IPS DF 6.9 (cell line): ENCODE measurements at regions not wholly inside any gene's neighbourhood (a gene's known extent, or its start where the extent isn't known, plus 50 kb on each side); places are given as distances from the start of the nearest gene placed in this dataset.
"Not testable (repeated sequence)": the region's sequence is repeated elsewhere in the genome, so short reads cannot be mapped to it uniquely, and the experiment has no call there.

Experiments used
- DNase-seq: peaks from one replicate; pipeline ENCODE4 v3.0.0-alpha.2; 2013; ENCODE audit warnings: low read depth, low spot score
- H3K27ac ChIP-seq: one replicate; pipeline ENCODE4 v1.5.1; 2013; ENCODE audit warnings: low read length, control low read depth
- H3K27me3 ChIP-seq: 2 replicates; pipeline ENCODE4 v1.6.1; 2013; ENCODE audit warnings: mild to moderate bottlenecking, low read length; ENCODE audit not compliant: control insufficient read depth, insufficient read depth
- H3K36me3 ChIP-seq: 2 replicates; pipeline ENCODE4 v1.6.1; 2013; ENCODE audit warnings: low read length; ENCODE audit not compliant: control insufficient read depth, insufficient read depth
- H3K4me1 ChIP-seq: 2 replicates; pipeline ENCODE4 v1.6.1; 2013; ENCODE audit warnings: low read length; ENCODE audit not compliant: control insufficient read depth, insufficient read depth
- H3K4me3 ChIP-seq: 2 replicates; pipeline ENCODE4 v1.5.1; 2013; ENCODE audit warnings: mild to moderate bottlenecking, low read length
- H3K9me3 ChIP-seq: 2 replicates; pipeline ENCODE4 v1.6.1; 2013; ENCODE audit warnings: low read length, inconsistent platforms; ENCODE audit not compliant: control insufficient read depth, insufficient read depth
- WGBS: extraction: QIAGEN DNeasy Blood & Tissue Kit; methylation state at CpG from one replicate; pipeline ENCODE4 v1.1.7; 2013; ENCODE audit warnings: mixed read lengths, missing lambda C conversion rate; ENCODE audit not compliant: insufficient read length, insufficient coverage; 5-methylcytosine and 5-hydroxymethylcytosine counted together

GRCh38 chr11:97516688-97517087, 1126.9 kb downstream of the JRKL start:
- H3K9me3 ChIP-seq: no peaks in the 10 kb centered on the region
- DNase-seq: no peak
- WGBS: no CpG with 5 or more reads among the region's 3 CpGs

GRCh38 chr11:97525273-97525672, 1135.5 kb downstream of the JRKL start:
- H3K9me3 ChIP-seq: no peaks in the 10 kb centered on the region
- H3K4me3 ChIP-seq: no peak overlapping the region
- H3K27ac ChIP-seq: no peak overlapping the region
- H3K36me3 ChIP-seq: no peaks in the 10 kb centered on the region
- H3K27me3 ChIP-seq: no peaks in the 10 kb centered on the region
- DNase-seq: no peak
- H3K4me1 ChIP-seq: no peaks in the 10 kb centered on the region
- no CpG with 5 or more reads among the region's 2 CpGs for WGBS

More at GRCh38 chr11:97516688-97517087, 1126.9 kb downstream of the JRKL start:
- Histone ChIP-seq H3K27me3 (no peaks in the 10 kb centered on the region), H3K27ac (no peak overlapping the region), H3K4me3 (no peak overlapping the region), H3K4me1 (no peaks in the 10 kb centered on the region), H3K36me3 (no peaks in the 10 kb centered on the region)

- Histone ChIP-seq H3K4me3 (no peak overlapping the region), H3K4me1 (no peaks in the 10 kb centered on the region), H3K27me3 (no peaks in the 10 kb centered on the region), H3K9me3 (no peaks in the 10 kb centered on the region), H3K36me3 (no peaks in the 10 kb centered on the region), H3K27ac (no peak overlapping the region)
- no CpG with 5 or more reads among the region's 14 CpGs for WGBS
- no peak for DNase-seq
Measured at GRCh38 chr11:97537407-97538150, 1147.8 kb downstream of the JRKL start.

- no peak overlapping the region for H3K4me3 ChIP-seq
Measured at GRCh38 chr11:97544431-97544830, 1154.6 kb downstream of the JRKL start.

GRCh38 chr11:97548280-97548679, 1158.5 kb downstream of the JRKL start:
- no peaks in the 10 kb centered on the region for H3K36me3 ChIP-seq
- DNase-seq: no peak
- H3K4me3 ChIP-seq: no peak overlapping the region
- no CpG with 5 or more reads among the region's 2 CpGs for whole genome bisulfite sequencing
- H3K9me3 ChIP-seq: no peaks in the 10 kb centered on the region
- H3K27me3 ChIP-seq: no peaks in the 10 kb centered on the region
- no peaks in the 10 kb centered on the region for H3K4me1 ChIP-seq
- no peak overlapping the region for H3K27ac ChIP-seq

More at GRCh38 chr11:97544431-97544830, 1154.6 kb downstream of the JRKL start:
- Histone ChIP-seq H3K27me3 (no peaks in the 10 kb centered on the region), H3K27ac (no peak overlapping the region), H3K4me1 (no peaks in the 10 kb centered on the region), H3K9me3 (no peaks in the 10 kb centered on the region), H3K36me3 (no peaks in the 10 kb centered on the region)
- no peak for DNase-seq

GRCh38 chr11:97557399-97557798, 1167.6 kb downstream of the JRKL start:
- Histone ChIP-seq H3K9me3 (no peaks in the 10 kb centered on the region), H3K4me3 (no peak overlapping the region), H3K4me1 (no peaks in the 10 kb centered on the region), H3K36me3 (no peaks in the 10 kb centered on the region), H3K27ac (no peak overlapping the region), H3K27me3 (no peaks in the 10 kb centered on the region)
- DNase-seq: no peak
- WGBS: no CpG with 5 or more reads among the region's 2 CpGs

GRCh38 chr11:97567801-97568200, 1178.0 kb downstream of the JRKL start:
- WGBS: no CpG with 5 or more reads among the region's 1 CpG
- H3K36me3 ChIP-seq: no peaks in the 10 kb centered on the region
- no peak overlapping the region for H3K27ac ChIP-seq
- no peaks in the 10 kb centered on the region for H3K9me3 ChIP-seq
- DNase-seq: no peak
- H3K27me3 ChIP-seq: no peaks in the 10 kb centered on the region
- no peaks in the 10 kb centered on the region for H3K4me1 ChIP-seq
- no peak overlapping the region for H3K4me3 ChIP-seq

- Histone ChIP-seq H3K36me3 (no peaks in the 10 kb centered on the region), H3K27me3 (no peaks in the 10 kb centered on the region), H3K4me1 (no peaks in the 10 kb centered on the region), H3K27ac (no peak overlapping the region), H3K4me3 (no peak overlapping the region), H3K9me3 (no peaks in the 10 kb centered on the region)
- no CpG with 5 or more reads among the region's 3 CpGs for WGBS
- DNase-seq: no peak
Measured at GRCh38 chr11:97570636-97571035, 1180.8 kb downstream of the JRKL start.

GRCh38 chr11:97573771-97574170, 1184.0 kb downstream of the JRKL start:
- WGBS: no CpG with 5 or more reads among the region's 6 CpGs
- H3K9me3 ChIP-seq, DNase-seq, H3K27ac ChIP-seq, H3K36me3 ChIP-seq, H3K27me3 ChIP-seq, H3K4me1 ChIP-seq, H3K4me3 ChIP-seq: not testable (repeated sequence)

GRCh38 chr11:97574976-97575665, 1185.3 kb downstream of the JRKL start:
- H3K4me1 ChIP-seq: no peaks in the 10 kb centered on the region
- WGBS: no CpG with 5 or more reads among the region's 3 CpGs
- no peaks in the 10 kb centered on the region for H3K27me3 ChIP-seq
- no peak overlapping the region for H3K4me3 ChIP-seq
- H3K36me3 ChIP-seq: no peaks in the 10 kb centered on the region
- no peak for DNase-seq
- H3K27ac ChIP-seq: no peak overlapping the region
- no peaks in the 10 kb centered on the region for H3K9me3 ChIP-seq
